PC-3 (cell line): ENCODE measurements at regions not wholly inside any gene's neighbourhood (a gene's known extent, or its start where the extent isn't known, plus 50 kb on each side); places are given as distances from the start of the nearest gene placed in this dataset.

Source experiments
- ATAC-seq: fragments of 200-7000 bp; cut with Tn5 transposase; 2 replicates; pipeline ENCODE4 v1.9.1; 2020; ENCODE audit warnings: mild to moderate bottlenecking, moderate library complexity
- BruUV-seq: library from RNA; stranded (reverse); fragments of 400-500 nt; replicated peaks from 2 replicates; lab custom pipeline; 2021; lab: Mats Ljungman, UMichigan
- CTCF ChIA-PET: fragments of 300-600 bp; sonication (Branson Sonifier 250); formaldehyde crosslinking; loops from one replicate; lab custom pipeline; 2022; ENCODE audit warnings: antibody characterized with exemption; lab: Charles Lee
- POLR2A ChIA-PET: fragments of 300-600 bp; sonication (Branson Sonifier 250); formaldehyde crosslinking; loops from one replicate; lab custom pipeline; 2022; ENCODE audit warnings: antibody characterized with exemption; ENCODE audit not compliant: unreplicated experiment; lab: Charles Lee
- DNase-seq: peaks from one replicate; pipeline ENCODE4 v3.0.0-alpha.2; 2015
- H2AFZ ChIP-seq: fragments of 300-600 bp; sonication (generic); 2 replicates; pipeline ENCODE4 v1.6.0; 2016; ENCODE audit warnings: antibody characterized with exemption, low read length
- H3F3A ChIP-seq: fragments of 300-600 bp; sonication (generic); one replicate; pipeline ENCODE4 v1.6.0; 2017; ENCODE audit warnings: antibody characterized with exemption, low read length, control low read depth, mild to moderate bottlenecking; ENCODE audit not compliant: unreplicated experiment
- H3K27ac ChIP-seq: fragments of 300-600 bp; sonication (generic); 2 replicates; pipeline ENCODE4 v1.5.1; 2016; ENCODE audit warnings: mild to moderate bottlenecking, low read length
- H3K27me3 ChIP-seq: fragments of 300-600 bp; sonication (generic); 2 replicates; pipeline ENCODE4 v1.6.1; 2016; ENCODE audit warnings: low read length, mixed read lengths
- H3K36me3 ChIP-seq: fragments of 300-600 bp; sonication (generic); 2 replicates; pipeline ENCODE4 v1.6.1; 2016; ENCODE audit warnings: low read depth, mixed run types, low read length, mixed read lengths
- H3K4me1 ChIP-seq: fragments of 300-600 bp; sonication (generic); 2 replicates; pipeline ENCODE4 v1.5.1; 2016; ENCODE audit warnings: low read length; ENCODE audit not compliant: insufficient read depth
- H3K4me2 ChIP-seq: fragments of 300-600 bp; sonication (generic); 2 replicates; pipeline ENCODE4 v1.6.0; 2016; ENCODE audit warnings: low read length
- H3K4me3 ChIP-seq: fragments of 300-600 bp; sonication (generic); 2 replicates; pipeline ENCODE4 v1.5.1; 2016; ENCODE audit warnings: mild to moderate bottlenecking, low read length, mixed read lengths
- H3K79me2 ChIP-seq: fragments of 300-600 bp; sonication (generic); 2 replicates; pipeline ENCODE4 v1.6.1; 2017; ENCODE audit warnings: low read length, mixed read lengths
- H3K9ac ChIP-seq: fragments of 300-600 bp; sonication (generic); 2 replicates; pipeline ENCODE4 v1.6.0; 2016; ENCODE audit warnings: mild to moderate bottlenecking, low read length
- H3K9me2 ChIP-seq: fragments of 300-600 bp; sonication (generic); replicated peaks from 2 replicates; pipeline ENCODE4 v1.6.1; 2016; ENCODE audit warnings: mixed run types, low read length, mixed read lengths
- H3K9me3 ChIP-seq: fragments of 300-600 bp; sonication (generic); 2 replicates; pipeline ENCODE4 v1.6.1; 2016; ENCODE audit warnings: low read length, mixed read lengths
- H4K20me1 ChIP-seq: fragments of 300-600 bp; sonication (generic); 2 replicates; pipeline ENCODE4 v1.6.1; 2016; ENCODE audit warnings: low read length, mixed read lengths
- CTCF ChIP-seq: fragments of 300-600 bp; sonication (generic); conservative IDR thresholded peaks from 2 replicates; pipeline ENCODE4 v1.5.1; 2017; ENCODE audit warnings: antibody characterized with exemption, low read depth, mild to moderate bottlenecking, low read length
- EZH2 ChIP-seq: fragments of 300-600 bp; sonication (generic); IDR thresholded peaks from one replicate; pipeline ENCODE4 v1.6.1; 2017; ENCODE audit warnings: antibody characterized with exemption, mild to moderate bottlenecking, low read length; ENCODE audit not compliant: unreplicated experiment
- EZH2phosphoT487 ChIP-seq: fragments of 300-600 bp; sonication (generic); IDR thresholded peaks from 2 replicates; pipeline ENCODE4 v1.6.1; 2018; ENCODE audit warnings: mild to moderate bottlenecking, antibody characterized with exemption, low read length, borderline replicate concordance
- intact Hi-C: fragments of 100-400 bp; cut with micrococcal nuclease; formaldehyde crosslinking; loops from 2 replicates; pipeline ENCODE4 v1.9.0; 2023

- Histone ChIP-seq H3K9ac (no peak overlapping the region), H2AFZ (no peak overlapping the region), H3K36me3 (no peaks in the 10 kb centered on the region), H3K79me2 (no peaks in the 10 kb centered on the region), H3K4me1 (peaks cover 25% of the 10 kb centered on the region), H3K27ac (no peak overlapping the region), H3F3A (no peaks in the 10 kb centered on the region), H3K9me2 (no peaks in the 10 kb centered on the region), H3K27me3 (no peaks in the 10 kb centered on the region), H4K20me1 (no peaks in the 10 kb centered on the region), H3K4me2 (no peak overlapping the region), H3K4me3 (no peak overlapping the region), H3K9me3 (no peaks in the 10 kb centered on the region)
- TF ChIP-seq CTCF (no peak), EZH2 (no peak), EZH2phosphoT487 (no peak)
- POLR2A ChIA-PET: no interaction called here
- intact Hi-C loops: no loop called here
- CTCF ChIA-PET: no interaction called here
- BruUV-seq: no TSS peak
- ATAC-seq (peak; percentile 88), DNase-seq (peak; percentile 61)
These were observed 175.4 kb downstream of the SIM1 start for GRCh38 chr6:100289285-100289684.

GRCh38 chr6:100288311-100288710 lies 176.4 kb downstream of the SIM1 start:
- TF ChIP-seq CTCF (no peak), EZH2phosphoT487 (no peak), EZH2 (no peak)
- intact Hi-C loops: no loop called here
- Histone ChIP-seq H3K36me3 (no peaks in the 10 kb centered on the region), H3K9me3 (no peaks in the 10 kb centered on the region), H3K27me3 (no peaks in the 10 kb centered on the region), H3F3A (no peaks in the 10 kb centered on the region), H3K9ac (no peak overlapping the region), H2AFZ (no peak overlapping the region), H4K20me1 (no peaks in the 10 kb centered on the region), H3K79me2 (no peaks in the 10 kb centered on the region), H3K4me3 (no peak overlapping the region), H3K27ac (0 out of 2 replicates have a peak overlapping the region, but pooled peaks have one; percentile 10), H3K9me2 (no peaks in the 10 kb centered on the region), H3K4me1 (peaks cover 24% of the 10 kb centered on the region), H3K4me2 (no peak overlapping the region)
- ATAC-seq (peak; percentile 90), DNase-seq (peak; percentile 50)
- no TSS peak for BruUV-seq
- CTCF ChIA-PET: interaction anchor here (1.2 kb wide), 1 partner anchor 112 kb away, joined by 4 read pairs; no protein-coding TSS in a partner anchor
- POLR2A ChIA-PET: no interaction called here

- H3F3A ChIP-seq: no peaks in the 10 kb centered on the region
- H3K4me3 ChIP-seq: no peak overlapping the region
- no TSS peak for BruUV-seq
- POLR2A ChIA-PET: no interaction called here
- intact Hi-C loops: no loop called here
- H3K9me3 ChIP-seq: no peaks in the 10 kb centered on the region
- H3K79me2 ChIP-seq: no peaks in the 10 kb centered on the region
- H2AFZ ChIP-seq: no peak overlapping the region
- H3K9me2 ChIP-seq: no peaks in the 10 kb centered on the region
- DNase-seq (peak; percentile 84), ATAC-seq (peak; percentile 80)
- CTCF ChIA-PET: no interaction called here
- no peaks in the 10 kb centered on the region for H3K27me3 ChIP-seq
- no peaks in the 10 kb centered on the region for H3K36me3 ChIP-seq
- H3K4me2 ChIP-seq: peak overlapping the region; percentile 59
- no peak overlapping the region for H3K9ac ChIP-seq
- TF ChIP-seq CTCF (no peak), EZH2 (no peak), EZH2phosphoT487 (no peak)
- peaks cover 20% of the 10 kb centered on the region for H3K4me1 ChIP-seq
- H3K27ac ChIP-seq: no peak overlapping the region
- no peaks in the 10 kb centered on the region for H4K20me1 ChIP-seq
These were observed 181.4 kb downstream of the SIM1 start for GRCh38 chr6:100283285-100283684.
